Keratinocyte (primary cell): ENCODE measurements at regions not wholly inside any gene's neighbourhood (a gene's known extent, or its start where the extent isn't known, plus 50 kb on each side); places are given as distances from the start of the nearest gene placed in this dataset.

Experiments
- DNase-seq: peaks from one replicate; pipeline ENCODE4 v3.0.0-alpha.2; 2011; ENCODE audit warnings: low read depth, missing footprints, low spot score
- FAIRE-seq: peaks from 2 replicates; lab custom pipeline; 2011; peaks lifted over from hg19 to GRCh38; lab: Jason Lieb, UNC
- H2AFZ ChIP-seq: 2 replicates; pipeline ENCODE4 v1.6.0; 2012; ENCODE audit warnings: low read length, control low read depth, inconsistent platforms; ENCODE audit not compliant: control insufficient read depth
- H3K27ac ChIP-seq: 2 replicates; pipeline ENCODE4 v1.5.1; 2011; ENCODE audit warnings: low read length; ENCODE audit not compliant: control insufficient read depth, insufficient read depth
- H3K27me3 ChIP-seq: 3 replicates; pipeline ENCODE4 v1.6.0; 2011; ENCODE audit warnings: low read length; ENCODE audit not compliant: control insufficient read depth, insufficient read depth; ENCODE audit errors: extremely low read depth
- H3K36me3 ChIP-seq, 2 experiments: 2 replicates in 1 of 2; 3 replicates in 1 of 2; pipeline ENCODE4 v1.5.1; 2011; ENCODE audit warnings: low read length in 2 of 2, mild to moderate bottlenecking in 1 of 2; ENCODE audit not compliant: control insufficient read depth in 2 of 2, insufficient read depth in 2 of 2; ENCODE audit errors: extremely low read depth in 1 of 2
- H3K4me1 ChIP-seq: 3 replicates; pipeline ENCODE4 v1.5.1; 2011; ENCODE audit warnings: low read length; ENCODE audit not compliant: control insufficient read depth, insufficient read depth; ENCODE audit errors: extremely low read depth
- H3K4me2 ChIP-seq: 3 replicates; pipeline ENCODE4 v1.6.0; 2011; ENCODE audit warnings: low read depth, low read length; ENCODE audit not compliant: control insufficient read depth, insufficient read depth; ENCODE audit errors: extremely low read depth
- H3K4me3 ChIP-seq, 3 experiments: fragments of 200-600 bp in 1 of 3; sonication (generic) in 1 of 3; 2 replicates in 2 of 3; 3 replicates in 1 of 3; pipeline ENCODE4 v1.5.1; 2011 to 2016; ENCODE audit warnings: low read length in 3 of 3, mild to moderate bottlenecking in 3 of 3, control low read depth in 2 of 3, inconsistent platforms in 1 of 3, low read depth in 1 of 3, mixed read lengths in 1 of 3, mixed run types in 1 of 3, moderate library complexity in 1 of 3; ENCODE audit not compliant: control insufficient read depth in 2 of 3, insufficient read depth in 2 of 3; ENCODE audit errors: extremely low read depth in 1 of 3
- H3K79me2 ChIP-seq: 2 replicates; pipeline ENCODE4 v1.6.0; 2012; ENCODE audit warnings: low read length; ENCODE audit not compliant: control insufficient read depth, insufficient read depth
- H3K9ac ChIP-seq: 3 replicates; pipeline ENCODE4 v1.6.0; 2011; ENCODE audit warnings: low read length; ENCODE audit not compliant: control insufficient read depth, insufficient read depth; ENCODE audit errors: extremely low read depth
- H3K9me1 ChIP-seq: 3 replicates; pipeline ENCODE4 v1.6.0; 2011; ENCODE audit warnings: low read length; ENCODE audit not compliant: control insufficient read depth, insufficient read depth; ENCODE audit errors: extremely low read depth
- H3K9me3 ChIP-seq: 2 replicates; pipeline ENCODE4 v1.5.1; 2012; ENCODE audit warnings: low read depth, low read length; ENCODE audit not compliant: control insufficient read depth
- H4K20me1 ChIP-seq: 3 replicates; pipeline ENCODE4 v1.6.0; 2011; ENCODE audit warnings: low read length; ENCODE audit not compliant: control insufficient read depth, insufficient read depth; ENCODE audit errors: extremely low read depth
- CTCF ChIP-seq, 3 experiments: IDR thresholded peaks in 1 of 3; conservative IDR thresholded peaks in 1 of 3; optimal IDR thresholded peaks in 1 of 3; 2 replicates in 2 of 3; 3 replicates in 1 of 3; pipeline versions ENCODE3 to v1.5.1; 2011; ENCODE audit warnings: low read length in 3 of 3, mild to moderate bottlenecking in 3 of 3, moderate library complexity in 2 of 3, control low read depth in 1 of 3, inconsistent platforms in 1 of 3; ENCODE audit not compliant: insufficient read depth in 2 of 3; ENCODE audit errors: extremely low read depth in 1 of 3
- EZH2 ChIP-seq: IDR thresholded peaks from one replicate; pipeline ENCODE4 v1.6.1; 2012; ENCODE audit warnings: inconsistent platforms, mild to moderate bottlenecking, low read length, moderate library complexity
- dilution Hi-C: fragments of 300-500 bp; cut with MboI; formaldehyde crosslinking; loops from one replicate; pipeline ENCODE4 v1.7.0; 2020; ENCODE audit warnings: low sequenced_read_pairs; ENCODE audit not compliant: extremely low pct_ligation_motif_present

DNA sequence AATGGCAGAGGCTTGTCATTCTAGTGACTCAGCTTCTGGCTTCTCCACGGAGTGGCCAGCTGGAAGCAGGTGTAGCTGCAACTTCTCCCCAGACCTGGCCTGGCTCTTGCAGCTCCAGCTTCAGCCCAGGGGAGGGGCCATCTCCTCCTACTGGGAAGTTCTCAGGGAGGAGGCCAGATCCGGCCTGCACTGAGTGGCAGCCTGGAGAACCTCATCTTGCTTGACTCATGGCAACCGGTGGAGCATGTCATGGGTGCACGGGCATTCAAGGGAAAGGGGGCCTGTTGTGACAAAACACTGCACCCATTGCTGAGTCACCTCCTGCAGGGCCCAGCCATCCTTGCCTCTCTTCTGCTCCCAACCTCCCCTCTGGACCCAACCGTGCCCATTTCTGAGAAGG lies 273.9 kb upstream of the MAF start:
- DNase-seq: peak; percentile 45
- Histone ChIP-seq H3K27me3 (no peaks in the 10 kb centered on the region), H3K9me1 (no peaks in the 10 kb centered on the region), H4K20me1 (no peaks in the 10 kb centered on the region), H3K4me1 (peaks cover 11% of the 10 kb centered on the region), H3K9ac (no peak overlapping the region), H2AFZ (peak overlapping the region; percentile 20), H3K36me3 (no peaks in the 10 kb centered on the region), H3K9me3 (no peaks in the 10 kb centered on the region), H3K4me3 (no peak overlapping the region), H3K79me2 (no peaks in the 10 kb centered on the region), H3K27ac (no peak overlapping the region), H3K4me2 (peak overlapping the region; percentile 11)
- FAIRE-seq: no peak
- dilution Hi-C loops: no loop called here
- no peak for TF ChIP-seq CTCF (optimal IDR thresholded peaks at IDR 0.05 in 1 of 3, IDR thresholded peaks at IDR 0.05 in 1 of 3, conservative IDR thresholded peaks at IDR 0.05 in 1 of 3; ENCODE audit: extremely low read depth in 1 of 3, insufficient read depth in 2 of 3, low read length in 3 of 3)
- TF ChIP-seq EZH2: no peak

- Histone ChIP-seq H3K27ac (no peak overlapping the region), H4K20me1 (no peaks in the 10 kb centered on the region), H3K36me3 (no peaks in the 10 kb centered on the region), H3K4me1 (peaks cover 11% of the 10 kb centered on the region), H3K9me1 (no peaks in the 10 kb centered on the region), H2AFZ (no peak overlapping the region), H3K9ac (no peak overlapping the region), H3K4me3 (no peak overlapping the region), H3K79me2 (no peaks in the 10 kb centered on the region), H3K4me2 (no peak overlapping the region), H3K9me3 (no peaks in the 10 kb centered on the region), H3K27me3 (no peaks in the 10 kb centered on the region)
- dilution Hi-C loops: no loop called here
- no peak for DNase-seq
- FAIRE-seq: no peak
- TF ChIP-seq EZH2 (no peak), CTCF (optimal IDR thresholded peaks at IDR 0.05 in 1 of 3, IDR thresholded peaks at IDR 0.05 in 1 of 3, conservative IDR thresholded peaks at IDR 0.05 in 1 of 3; ENCODE audit: extremely low read depth in 1 of 3, insufficient read depth in 2 of 3, low read length in 3 of 3) (no peak)
Measured at GRCh38 chr16:79873825-79874224, 273.3 kb upstream of the MAF start.
